GM06990 (cell line): ENCODE measurements at regions not wholly inside any gene's neighbourhood (a gene's known extent, or its start where the extent isn't known, plus 50 kb on each side); places are given as distances from the start of the nearest gene placed in this dataset.

ENCODE experiments used
- DNase-seq: peaks from one replicate; pipeline ENCODE4 v3.0.0-alpha.2; 2011; ENCODE audit not compliant: insufficient read length; ENCODE audit errors: extremely low read depth
- H3K27me3 ChIP-seq: replicated peaks from 2 replicates; pipeline ENCODE4 v1.6.0; 2011; ENCODE audit warnings: low read length; ENCODE audit not compliant: control insufficient read depth, insufficient read depth
- H3K36me3 ChIP-seq: 2 replicates; pipeline ENCODE4 v1.5.1; 2011; ENCODE audit warnings: low read length; ENCODE audit not compliant: control insufficient read depth, insufficient read depth
- H3K4me3 ChIP-seq: replicated peaks from 2 replicates; pipeline ENCODE4 v1.5.1; 2011; ENCODE audit warnings: low read depth, mild to moderate bottlenecking, control low read depth, low read length
- TF ChIP-seq, protein P1 (sequence below): IDR thresholded peaks from 2 replicates; pipeline ENCODE4 v1.5.1; 2011; ENCODE audit warnings: low read length, control low read depth, mild to moderate bottlenecking, inconsistent platforms; ENCODE audit not compliant: insufficient read depth, poor library complexity, severe bottlenecking

DNA sequence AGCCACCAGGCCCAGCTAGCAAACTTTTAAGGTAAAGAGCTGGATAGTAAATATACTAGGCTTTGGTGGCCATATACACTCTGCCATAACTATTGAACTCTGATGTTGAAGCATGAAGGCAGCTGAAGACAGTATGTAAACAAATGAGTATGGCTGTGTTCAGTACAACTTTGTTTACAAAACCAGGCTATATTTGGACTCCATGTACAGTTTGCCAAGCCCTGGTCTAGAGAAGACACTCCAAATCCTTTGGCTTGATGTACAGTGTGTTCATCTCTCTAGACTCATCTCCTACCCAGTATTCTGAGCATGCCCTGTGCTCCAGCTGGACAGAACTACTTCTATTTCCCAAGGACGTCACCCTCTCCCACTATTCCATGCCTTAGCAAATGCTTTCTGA is 54.3 kb upstream of the MEGF10 start:
- no peak for DNase-seq
- TF ChIP-seq, protein P1, sequence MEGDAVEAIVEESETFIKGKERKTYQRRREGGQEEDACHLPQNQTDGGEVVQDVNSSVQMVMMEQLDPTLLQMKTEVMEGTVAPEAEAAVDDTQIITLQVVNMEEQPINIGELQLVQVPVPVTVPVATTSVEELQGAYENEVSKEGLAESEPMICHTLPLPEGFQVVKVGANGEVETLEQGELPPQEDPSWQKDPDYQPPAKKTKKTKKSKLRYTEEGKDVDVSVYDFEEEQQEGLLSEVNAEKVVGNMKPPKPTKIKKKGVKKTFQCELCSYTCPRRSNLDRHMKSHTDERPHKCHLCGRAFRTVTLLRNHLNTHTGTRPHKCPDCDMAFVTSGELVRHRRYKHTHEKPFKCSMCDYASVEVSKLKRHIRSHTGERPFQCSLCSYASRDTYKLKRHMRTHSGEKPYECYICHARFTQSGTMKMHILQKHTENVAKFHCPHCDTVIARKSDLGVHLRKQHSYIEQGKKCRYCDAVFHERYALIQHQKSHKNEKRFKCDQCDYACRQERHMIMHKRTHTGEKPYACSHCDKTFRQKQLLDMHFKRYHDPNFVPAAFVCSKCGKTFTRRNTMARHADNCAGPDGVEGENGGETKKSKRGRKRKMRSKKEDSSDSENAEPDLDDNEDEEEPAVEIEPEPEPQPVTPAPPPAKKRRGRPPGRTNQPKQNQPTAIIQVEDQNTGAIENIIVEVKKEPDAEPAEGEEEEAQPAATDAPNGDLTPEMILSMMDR: no peak
- no peaks in the 10 kb centered on the region for H3K36me3 ChIP-seq
- no peaks in the 10 kb centered on the region for H3K27me3 ChIP-seq
- no peak overlapping the region for H3K4me3 ChIP-seq
